PC-9 (cell line): ENCODE measurements at regions not wholly inside any gene's neighbourhood (a gene's known extent, or its start where the extent isn't known, plus 50 kb on each side); places are given as distances from the start of the nearest gene placed in this dataset.

ENCODE experiments used
- CTCF ChIP-seq: fragments of 200-600 bp; sonication (generic); conservative IDR thresholded peaks from 2 replicates; pipeline ENCODE4 v1.6.1; 2017; ENCODE audit warnings: mixed run types, antibody characterized with exemption, mild to moderate bottlenecking, moderate library complexity
- EZH2 ChIP-seq: fragments of 200-600 bp; sonication (generic); IDR thresholded peaks from 2 replicates; pipeline ENCODE4 v1.8.0; 2017; ENCODE audit warnings: antibody characterized with exemption, low read depth

GRCh38 chr7:23892019-23892418, 182.0 kb downstream of the STK31 start:
- no peak for TF ChIP-seq CTCF
- TF ChIP-seq EZH2, result no peak
